Endodermal cell (in vitro differentiated cells): ENCODE measurements at regions not wholly inside any gene's neighbourhood (a gene's known extent, or its start where the extent isn't known, plus 50 kb on each side); places are given as distances from the start of the nearest gene placed in this dataset.

Experiments
- DNase-seq: peaks from one replicate; pipeline ENCODE4 v3.0.0-alpha.2; 2017
- H3K27ac ChIP-seq: 2 replicates; pipeline ENCODE4 v1.5.1; 2013; ENCODE audit warnings: mild to moderate bottlenecking, low read depth, low read length, moderate library complexity
- H3K27me3 ChIP-seq: 2 replicates; pipeline ENCODE4 v1.6.1; 2013; ENCODE audit warnings: mild to moderate bottlenecking, low read length, moderate library complexity; ENCODE audit not compliant: insufficient read depth, control insufficient read depth, poor library complexity, severe bottlenecking
- H3K36me3 ChIP-seq: 2 replicates; pipeline ENCODE4 v1.7.0; 2013; ENCODE audit warnings: mild to moderate bottlenecking, low read length, moderate library complexity; ENCODE audit not compliant: control insufficient read depth, insufficient read depth
- H3K4me1 ChIP-seq: one replicate; pipeline ENCODE4 v1.7.0; 2013; ENCODE audit warnings: low read length; ENCODE audit not compliant: control insufficient read depth, insufficient read depth
- H3K4me3 ChIP-seq: 2 replicates; pipeline ENCODE4 v1.5.1; 2013; ENCODE audit warnings: mild to moderate bottlenecking, low read length, moderate library complexity
- H3K9ac ChIP-seq: 2 replicates; pipeline ENCODE4 v1.6.1; 2013; ENCODE audit warnings: mild to moderate bottlenecking, low read length, moderate library complexity; ENCODE audit not compliant: poor library complexity, severe bottlenecking; ENCODE audit errors: extremely low read depth
- H3K9me3 ChIP-seq: 2 replicates; pipeline ENCODE4 v1.6.1; 2013; ENCODE audit warnings: mild to moderate bottlenecking, low read length, moderate library complexity; ENCODE audit not compliant: control insufficient read depth
- H3K27ac Mint-ChIP-seq: 2 replicates; pipeline ENCODE4 v1.8.0; 2020; ENCODE audit warnings: mixed read lengths
- H3K27me3 Mint-ChIP-seq: 2 replicates; pipeline ENCODE4 v1.8.0; 2021; ENCODE audit warnings: mild to moderate bottlenecking, mixed read lengths; ENCODE audit not compliant: insufficient read depth
- H3K36me3 Mint-ChIP-seq: 2 replicates; pipeline ENCODE4 v1.8.0; 2020; ENCODE audit warnings: low read depth, mixed read lengths
- H3K4me1 Mint-ChIP-seq: 2 replicates; pipeline ENCODE4 v1.8.0; 2020; ENCODE audit warnings: mixed read lengths
- H3K4me3 Mint-ChIP-seq: 2 replicates; pipeline ENCODE4 v1.8.0; 2020; ENCODE audit warnings: mild to moderate bottlenecking, moderate library complexity, mixed read lengths
- H3K9me3 Mint-ChIP-seq: 2 replicates; pipeline ENCODE4 v1.8.0; 2020; ENCODE audit warnings: mild to moderate bottlenecking, mixed read lengths
- WGBS, 2 experiments: methylation state at CpG; one replicate each; pipeline versions ENCODE4 v1.1.5 to v1.1.7; 2013; ENCODE audit warnings: missing lambda C conversion rate in 2 of 2, mixed read lengths in 1 of 2; ENCODE audit not compliant: insufficient coverage in 1 of 2, insufficient read length in 1 of 2; 5-methylcytosine and 5-hydroxymethylcytosine counted together
- TF ChIP-seq, protein P1 (sequence below): fragments of 200-600 bp; sonication (generic); conservative IDR thresholded peaks from 2 replicates; pipeline ENCODE4 v1.5.0; 2021; ENCODE audit warnings: antibody characterized with exemption, mild to moderate bottlenecking

GRCh38 chr3:115399750-115400149, 223.6 kb upstream of the GAP43 start:
- no peak for DNase-seq
- H3K4me3 Mint-ChIP-seq: no peak overlapping the region
- no peak overlapping the region for H3K4me3 ChIP-seq
- H3K4me1 Mint-ChIP-seq: peaks cover 30% of the 10 kb centered on the region
- no peaks in the 10 kb centered on the region for H3K36me3 Mint-ChIP-seq
- H3K9me3 Mint-ChIP-seq: no peaks in the 10 kb centered on the region
- TF ChIP-seq, protein P1, sequence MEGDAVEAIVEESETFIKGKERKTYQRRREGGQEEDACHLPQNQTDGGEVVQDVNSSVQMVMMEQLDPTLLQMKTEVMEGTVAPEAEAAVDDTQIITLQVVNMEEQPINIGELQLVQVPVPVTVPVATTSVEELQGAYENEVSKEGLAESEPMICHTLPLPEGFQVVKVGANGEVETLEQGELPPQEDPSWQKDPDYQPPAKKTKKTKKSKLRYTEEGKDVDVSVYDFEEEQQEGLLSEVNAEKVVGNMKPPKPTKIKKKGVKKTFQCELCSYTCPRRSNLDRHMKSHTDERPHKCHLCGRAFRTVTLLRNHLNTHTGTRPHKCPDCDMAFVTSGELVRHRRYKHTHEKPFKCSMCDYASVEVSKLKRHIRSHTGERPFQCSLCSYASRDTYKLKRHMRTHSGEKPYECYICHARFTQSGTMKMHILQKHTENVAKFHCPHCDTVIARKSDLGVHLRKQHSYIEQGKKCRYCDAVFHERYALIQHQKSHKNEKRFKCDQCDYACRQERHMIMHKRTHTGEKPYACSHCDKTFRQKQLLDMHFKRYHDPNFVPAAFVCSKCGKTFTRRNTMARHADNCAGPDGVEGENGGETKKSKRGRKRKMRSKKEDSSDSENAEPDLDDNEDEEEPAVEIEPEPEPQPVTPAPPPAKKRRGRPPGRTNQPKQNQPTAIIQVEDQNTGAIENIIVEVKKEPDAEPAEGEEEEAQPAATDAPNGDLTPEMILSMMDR: no peak
- peak overlapping the region; percentile 73 for H3K27ac ChIP-seq
- no peaks in the 10 kb centered on the region for H3K4me1 ChIP-seq
- no peak overlapping the region for H3K9ac ChIP-seq
- no peaks in the 10 kb centered on the region for H3K27me3 ChIP-seq
- no peaks in the 10 kb centered on the region for H3K27me3 Mint-ChIP-seq
- no peak overlapping the region for H3K27ac Mint-ChIP-seq
- H3K9me3 ChIP-seq: no peaks in the 10 kb centered on the region
- 46 to 90% methylated on average over 3 to 4 of the region's 4 CpGs for WGBS, 2 experiments
- H3K36me3 ChIP-seq: no peaks in the 10 kb centered on the region

GRCh38 chr3:115401298-115401697, 222.0 kb upstream of the GAP43 start:
- H3K27me3 Mint-ChIP-seq: no peaks in the 10 kb centered on the region
- H3K4me3 Mint-ChIP-seq: no peak overlapping the region
- H3K9ac ChIP-seq: no peak overlapping the region
- peaks cover 42% of the 10 kb centered on the region for H3K4me1 Mint-ChIP-seq
- no peak overlapping the region for H3K4me3 ChIP-seq
- no peak overlapping the region for H3K27ac Mint-ChIP-seq
- no peaks in the 10 kb centered on the region for H3K4me1 ChIP-seq
- no peak for DNase-seq
- no peak overlapping the region for H3K27ac ChIP-seq
- 92 to 94% methylated on average over 2 of the region's 2 CpGs for WGBS, 2 experiments
- H3K27me3 ChIP-seq: no peaks in the 10 kb centered on the region
- no peaks in the 10 kb centered on the region for H3K36me3 ChIP-seq
- no peaks in the 10 kb centered on the region for H3K9me3 Mint-ChIP-seq
- H3K9me3 ChIP-seq: no peaks in the 10 kb centered on the region
- TF ChIP-seq, protein P1: no peak
- no peaks in the 10 kb centered on the region for H3K36me3 Mint-ChIP-seq

DNA sequence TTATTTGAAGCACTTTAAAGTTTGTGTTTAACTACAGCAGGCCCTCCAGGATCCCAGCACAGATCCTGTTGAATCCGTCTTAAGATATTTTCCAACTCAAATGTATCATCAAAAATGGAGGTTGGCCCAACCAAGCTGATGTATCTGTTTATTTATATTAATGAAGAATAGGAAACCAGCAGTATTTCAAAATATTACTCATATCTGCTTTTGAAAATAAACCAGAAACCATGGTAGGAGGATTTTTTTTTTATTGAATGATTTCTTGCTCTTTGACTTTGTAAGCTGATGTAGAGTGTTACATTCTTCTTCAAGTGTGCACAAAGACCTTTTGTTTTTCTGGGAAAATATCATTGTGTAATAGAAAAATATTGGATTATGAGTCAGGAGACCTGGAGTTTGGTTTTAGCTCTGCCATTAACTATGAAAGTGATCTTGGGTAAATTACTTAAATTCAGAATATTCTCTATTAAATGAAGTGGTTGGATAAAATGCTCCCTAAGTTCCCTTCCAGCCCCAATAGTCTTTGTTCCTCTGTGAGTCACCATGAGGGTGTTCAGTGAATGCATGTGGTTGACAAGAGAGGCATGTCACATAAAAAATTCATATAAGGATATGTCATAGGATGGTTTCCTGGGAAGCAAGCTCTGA, 221.3 kb upstream of the GAP43 start:
- H3K27me3 Mint-ChIP-seq: no peaks in the 10 kb centered on the region
- Histone ChIP-seq H3K9me3 (no peaks in the 10 kb centered on the region), H3K9ac (no peak overlapping the region), H3K36me3 (no peaks in the 10 kb centered on the region), H3K4me3 (no peak overlapping the region), H3K4me1 (no peaks in the 10 kb centered on the region), H3K27ac (no peak overlapping the region), H3K27me3 (no peaks in the 10 kb centered on the region)
- 92% methylated on average over 1 of the region's 1 CpG; no CpG with 5 or more reads in 1 of the 2 experiments for WGBS, 2 experiments
- H3K9me3 Mint-ChIP-seq: no peaks in the 10 kb centered on the region
- H3K4me3 Mint-ChIP-seq: no peak overlapping the region
- H3K4me1 Mint-ChIP-seq: peaks cover 42% of the 10 kb centered on the region
- DNase-seq: no peak
- no peaks in the 10 kb centered on the region for H3K36me3 Mint-ChIP-seq
- TF ChIP-seq, protein P1: no peak
- H3K27ac Mint-ChIP-seq: no peak overlapping the region
